IMR-90 (cell line): ENCODE measurements at regions not wholly inside any gene's neighbourhood (a gene's known extent, or its start where the extent isn't known, plus 50 kb on each side); places are given as distances from the start of the nearest gene placed in this dataset.

Experiments used
- ATAC-seq: fragments of 200-7000 bp; cut with Tn5 transposase; 2 replicates; pipeline ENCODE4 v1.9.1; 2020; ENCODE audit warnings: low read depth, mild to moderate bottlenecking, moderate library complexity
- BruUV-seq: library from RNA; stranded (reverse); fragments of 400-500 nt; replicated peaks from 2 replicates; lab custom pipeline; 2021; lab: Mats Ljungman, UMichigan
- CTCF ChIA-PET: fragments of 300-600 bp; formaldehyde crosslinking; extraction: SDS; loops from one replicate; lab custom pipeline; 2021; ENCODE audit warnings: antibody characterized with exemption; lab: Yijun Ruan, JAX
- POLR2A ChIA-PET: fragments of 300-600 bp; sonication (Branson Sonifier 250); formaldehyde crosslinking; loops from one replicate; lab custom pipeline; 2022; ENCODE audit warnings: antibody characterized with exemption; ENCODE audit not compliant: unreplicated experiment; lab: Charles Lee
- DNase-seq: peaks from one replicate; pipeline ENCODE4 v3.0.0; 2013
- H2AFZ ChIP-seq: replicated peaks from 2 replicates; pipeline ENCODE3; 2013; ENCODE audit warnings: low read length, mild to moderate bottlenecking; ENCODE audit not compliant: poor library complexity
- H2AK5ac ChIP-seq: 2 replicates; pipeline ENCODE4 v1.6.1; 2013; ENCODE audit warnings: low read depth, low read length, inconsistent platforms
- H2AK9ac ChIP-seq: replicated peaks from 2 replicates; pipeline ENCODE3; 2013; ENCODE audit warnings: mild to moderate bottlenecking, low read depth, low read length, moderate library complexity; ENCODE audit not compliant: poor library complexity
- H2BK120ac ChIP-seq: 2 replicates; pipeline ENCODE4 v1.6.1; 2013; ENCODE audit warnings: low read depth, low read length, inconsistent platforms
- H2BK15ac ChIP-seq: 3 replicates; pipeline ENCODE4 v1.6.1; 2013; ENCODE audit warnings: low read depth, low read length, inconsistent platforms
- H2BK20ac ChIP-seq: 2 replicates; pipeline ENCODE4 v1.6.1; 2013; ENCODE audit warnings: low read depth, mild to moderate bottlenecking, inconsistent platforms, low read length, moderate library complexity
- H2BK5ac ChIP-seq: 2 replicates; pipeline ENCODE4 v1.6.1; 2013; ENCODE audit warnings: mild to moderate bottlenecking, low read depth, low read length, inconsistent platforms; ENCODE audit not compliant: poor library complexity, severe bottlenecking
- H3K14ac ChIP-seq: replicated peaks from 2 replicates; pipeline ENCODE4 v1.6.1; 2013; ENCODE audit warnings: low read depth, low read length, inconsistent platforms
- H3K18ac ChIP-seq: 2 replicates; pipeline ENCODE4 v1.6.1; 2013; ENCODE audit warnings: low read depth, low read length, control low read depth
- H3K23ac ChIP-seq: 2 replicates; pipeline ENCODE4 v1.6.1; 2013; ENCODE audit warnings: low read depth, low read length, inconsistent platforms
- H3K27ac ChIP-seq: 2 replicates; pipeline ENCODE4 v1.5.1; 2013; ENCODE audit warnings: mild to moderate bottlenecking, control low read depth, low read length; ENCODE audit not compliant: insufficient read depth
- H3K27me3 ChIP-seq: 2 replicates; pipeline ENCODE4 v1.6.1; 2013; ENCODE audit warnings: low read length; ENCODE audit not compliant: control insufficient read depth, insufficient read depth
- H3K36me3 ChIP-seq: 2 replicates; pipeline ENCODE4 v1.6.1; 2013; ENCODE audit warnings: low read length, mixed read lengths; ENCODE audit not compliant: control insufficient read depth, insufficient read depth
- H3K4ac ChIP-seq: 2 replicates; pipeline ENCODE4 v1.6.1; 2013; ENCODE audit warnings: low read depth, low read length, inconsistent platforms
- H3K4me1 ChIP-seq: 2 replicates; pipeline ENCODE4 v1.6.1; 2013; ENCODE audit warnings: low read length, mixed read lengths; ENCODE audit not compliant: control insufficient read depth, insufficient read depth
- H3K4me2 ChIP-seq: 2 replicates; pipeline ENCODE4 v1.6.1; 2013; ENCODE audit warnings: low read depth, mild to moderate bottlenecking, control low read depth, low read length, moderate library complexity
- H3K4me3 ChIP-seq: 2 replicates; pipeline ENCODE4 v1.5.1; 2013; ENCODE audit warnings: low read depth, mild to moderate bottlenecking, control low read depth, low read length, moderate library complexity; ENCODE audit not compliant: insufficient read depth
- H3K56ac ChIP-seq: 2 replicates; pipeline ENCODE4 v1.6.1; 2013; ENCODE audit warnings: low read length, inconsistent platforms; ENCODE audit not compliant: insufficient read depth; ENCODE audit errors: extremely low read depth
- H3K79me1 ChIP-seq, 2 experiments: 2 replicates each; pipeline ENCODE4 v1.6.1; 2013; ENCODE audit warnings: low read length in 2 of 2, inconsistent platforms in 1 of 2, low read depth in 1 of 2
- H3K9ac ChIP-seq: 2 replicates; pipeline ENCODE4 v1.6.1; 2013; ENCODE audit warnings: low read depth, low read length, control low read depth
- H3K9me1 ChIP-seq: 2 replicates; pipeline ENCODE4 v1.6.1; 2013; ENCODE audit warnings: low read length, inconsistent platforms; ENCODE audit not compliant: insufficient read depth
- H3K9me3 ChIP-seq: 2 replicates; pipeline ENCODE4 v1.6.1; 2013; ENCODE audit warnings: low read length; ENCODE audit not compliant: control insufficient read depth, insufficient read depth
- H4K20me1 ChIP-seq: 2 replicates; pipeline ENCODE4 v1.6.1; 2013; ENCODE audit warnings: low read length, inconsistent platforms; ENCODE audit not compliant: insufficient read depth
- H4K5ac ChIP-seq: 2 replicates; pipeline ENCODE4 v1.6.1; 2013; ENCODE audit warnings: mild to moderate bottlenecking, low read depth, low read length, control low read depth
- H4K8ac ChIP-seq, 2 experiments: 2 replicates each; pipeline ENCODE4 v1.6.1; 2013; ENCODE audit warnings: low read depth in 2 of 2, low read length in 2 of 2, control low read depth in 1 of 2, inconsistent platforms in 1 of 2
- H4K91ac ChIP-seq: 2 replicates; pipeline ENCODE4 v1.6.1; 2013; ENCODE audit warnings: low read depth, low read length, inconsistent platforms; ENCODE audit not compliant: insufficient read depth
- BHLHE40 ChIP-seq: fragments of 150-350 bp; IDR thresholded peaks from 2 replicates; pipeline ENCODE4 v1.6.1; 2016; ENCODE audit warnings: mild to moderate bottlenecking, low read depth, low read length
- CEBPB ChIP-seq: IDR thresholded peaks from 2 replicates; pipeline ENCODE4 v1.6.1; 2012; ENCODE audit warnings: low read depth, low read length, improper control_type of control experiment
- CHD1 ChIP-seq: IDR thresholded peaks from 2 replicates; pipeline ENCODE4 v1.6.1; 2012; ENCODE audit warnings: low read depth, low read length, improper control_type of control experiment
- CTCF ChIP-seq: conservative IDR thresholded peaks from 2 replicates; pipeline ENCODE4 v1.5.1; 2012; ENCODE audit warnings: mild to moderate bottlenecking, low read depth, low read length, improper control_type of control experiment
- FOS ChIP-seq: fragments of 150-350 bp; IDR thresholded peaks from 2 replicates; pipeline ENCODE4 v1.6.1; 2016; ENCODE audit warnings: low read depth, low read length
- MAFK ChIP-seq: IDR thresholded peaks from 2 replicates; pipeline ENCODE4 v1.6.1; 2012; ENCODE audit warnings: low read depth, low read length, improper control_type of control experiment
- MAZ ChIP-seq: IDR thresholded peaks from 2 replicates; pipeline ENCODE4 v1.6.1; 2012; ENCODE audit warnings: low read depth, mild to moderate bottlenecking, low read length, improper control_type of control experiment, moderate library complexity, borderline replicate concordance
- MXI1 ChIP-seq: IDR thresholded peaks from 2 replicates; pipeline ENCODE4 v1.6.1; 2012; ENCODE audit warnings: low read depth, mild to moderate bottlenecking, low read length, moderate library complexity, borderline replicate concordance
- NFE2L2 ChIP-seq: fragments of 150-350 bp; IDR thresholded peaks from 2 replicates; pipeline ENCODE4 v1.6.1; 2016; ENCODE audit warnings: low read depth, mild to moderate bottlenecking, low read length
- POLR2A ChIP-seq: IDR thresholded peaks from 2 replicates; pipeline ENCODE4 v1.6.1; 2012; ENCODE audit warnings: mild to moderate bottlenecking, low read depth, low read length
- RAD21 ChIP-seq: IDR thresholded peaks from 2 replicates; pipeline ENCODE4 v1.6.1; 2012; ENCODE audit warnings: low read length, improper control_type of control experiment
- RCOR1 ChIP-seq: IDR thresholded peaks from 2 replicates; pipeline ENCODE4 v1.6.1; 2012; ENCODE audit warnings: mild to moderate bottlenecking, low read length, improper control_type of control experiment; ENCODE audit not compliant: insufficient replicate concordance
- RFX5 ChIP-seq: IDR thresholded peaks from 2 replicates; pipeline ENCODE4 v1.8.0; 2012; ENCODE audit warnings: low read depth, mild to moderate bottlenecking, low read length, moderate library complexity
- SMC3 ChIP-seq: fragments of 150-350 bp; IDR thresholded peaks from 2 replicates; pipeline ENCODE4 v1.6.1; 2016; ENCODE audit warnings: low read depth, mild to moderate bottlenecking, antibody characterized with exemption, low read length, moderate library complexity
- WGBS, 2 experiments: methylation state at CpG; one replicate each; pipeline versions ENCODE4 v1.1.5 to v1.1.7; 2013; ENCODE audit warnings: missing lambda C conversion rate in 2 of 2; ENCODE audit not compliant: insufficient read length in 1 of 2; ENCODE audit errors: extremely low coverage in 2 of 2; 5-methylcytosine and 5-hydroxymethylcytosine counted together
- dilution Hi-C: fragments of 300-500 bp; cut with HindIII; formaldehyde crosslinking; loops from one replicate; pipeline ENCODE4 v1.14.3; 2018; ENCODE audit warnings: low sequenced_read_pairs; ENCODE audit not compliant: unreplicated experiment
- in situ Hi-C: fragments of 300-500 bp; cut with MboI; formaldehyde crosslinking; loops from 3 replicates; pipeline ENCODE4 v1.14.3; 2019; ENCODE audit warnings: low sequenced_read_pairs, inconsistent platforms, mixed read lengths
- intact Hi-C: fragments of 100-400 bp; cut with micrococcal nuclease; formaldehyde crosslinking; loops from 2 replicates; pipeline ENCODE4 v1.10.0; 2022
- TF ChIP-seq, protein P1 (sequence below): fragments of 150-350 bp; IDR thresholded peaks from 2 replicates; pipeline ENCODE4 v1.6.1; 2017; ENCODE audit warnings: mild to moderate bottlenecking, antibody characterized with exemption, low read length, low read depth
- TF ChIP-seq, protein P2 (sequence below): fragments of 150-350 bp; IDR thresholded peaks from 2 replicates; pipeline ENCODE4 v1.6.1; 2016; ENCODE audit warnings: low read depth, mild to moderate bottlenecking, low read length, moderate library complexity, borderline replicate concordance

DNA sequence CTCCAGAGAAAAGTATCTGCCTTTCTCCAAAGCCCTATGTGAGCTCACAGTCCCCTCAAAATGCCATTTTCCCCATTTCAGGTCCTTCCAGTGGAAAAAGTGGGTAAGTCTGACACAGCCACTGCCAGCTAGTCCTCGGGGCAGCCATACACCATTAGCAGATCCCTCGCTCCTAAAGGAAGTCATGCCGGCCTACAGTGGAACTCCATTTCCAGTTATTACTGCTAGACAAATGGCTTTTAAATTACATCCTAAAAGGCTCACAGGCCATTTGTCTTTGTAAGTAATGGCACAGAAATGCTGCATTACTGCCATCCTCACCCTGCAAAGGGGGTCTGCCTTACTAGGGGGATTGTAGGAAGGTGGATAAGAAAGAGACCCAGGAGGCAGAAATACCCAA is 259.4 kb upstream of the SIX2 start:
- WGBS, 2 experiments, result no CpG with 5 or more reads among the region's 3 CpGs
- Histone ChIP-seq H3K4me3 (no peak overlapping the region), H2BK15ac (no peak overlapping the region), H4K20me1 (no peaks in the 10 kb centered on the region), H3K9ac (no peak overlapping the region), H4K8ac (no peak overlapping the region), H2AK9ac (no peak overlapping the region), H3K9me1 (no peaks in the 10 kb centered on the region), H3K27me3 (peaks cover 38% of the 10 kb centered on the region), H4K5ac (no peak overlapping the region), H4K91ac (no peak overlapping the region), H3K27ac (no peak overlapping the region), H2BK120ac (no peak overlapping the region), H3K56ac (no peak overlapping the region), H3K4ac (no peak overlapping the region), H3K4me2 (no peak overlapping the region), H3K23ac (no peak overlapping the region), H2BK5ac (no peak overlapping the region), H3K4me1 (peaks cover 3% of the 10 kb centered on the region; the same call in 1 of the 2 replicates), H3K18ac (no peak overlapping the region), H3K14ac (no peak overlapping the region), H2AK5ac (no peak overlapping the region), H2AFZ (no peak overlapping the region), H3K9me3 (no peaks in the 10 kb centered on the region; the same call in 1 of the 2 replicates), H2BK20ac (no peak overlapping the region), H3K36me3 (no peaks in the 10 kb centered on the region), H3K79me1 (no peaks in the 10 kb centered on the region)
- ATAC-seq, result no peak
- dilution Hi-C loops (no loop called here), intact Hi-C loops (no loop called here), in situ Hi-C loops (no loop called here)
- TF ChIP-seq, protein P1, sequence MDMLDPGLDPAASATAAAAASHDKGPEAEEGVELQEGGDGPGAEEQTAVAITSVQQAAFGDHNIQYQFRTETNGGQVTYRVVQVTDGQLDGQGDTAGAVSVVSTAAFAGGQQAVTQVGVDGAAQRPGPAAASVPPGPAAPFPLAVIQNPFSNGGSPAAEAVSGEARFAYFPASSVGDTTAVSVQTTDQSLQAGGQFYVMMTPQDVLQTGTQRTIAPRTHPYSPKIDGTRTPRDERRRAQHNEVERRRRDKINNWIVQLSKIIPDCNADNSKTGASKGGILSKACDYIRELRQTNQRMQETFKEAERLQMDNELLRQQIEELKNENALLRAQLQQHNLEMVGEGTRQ, result no peak
- TF ChIP-seq CTCF (no peak), CHD1 (no peak), RFX5 (no peak), CEBPB (no peak), NFE2L2 (no peak), MXI1 (no peak), MAZ (no peak), RAD21 (no peak), BHLHE40 (no peak), SMC3 (no peak), MAFK (no peak), POLR2A (no peak), RCOR1 (no peak), FOS (no peak)
- TF ChIP-seq, protein P2, sequence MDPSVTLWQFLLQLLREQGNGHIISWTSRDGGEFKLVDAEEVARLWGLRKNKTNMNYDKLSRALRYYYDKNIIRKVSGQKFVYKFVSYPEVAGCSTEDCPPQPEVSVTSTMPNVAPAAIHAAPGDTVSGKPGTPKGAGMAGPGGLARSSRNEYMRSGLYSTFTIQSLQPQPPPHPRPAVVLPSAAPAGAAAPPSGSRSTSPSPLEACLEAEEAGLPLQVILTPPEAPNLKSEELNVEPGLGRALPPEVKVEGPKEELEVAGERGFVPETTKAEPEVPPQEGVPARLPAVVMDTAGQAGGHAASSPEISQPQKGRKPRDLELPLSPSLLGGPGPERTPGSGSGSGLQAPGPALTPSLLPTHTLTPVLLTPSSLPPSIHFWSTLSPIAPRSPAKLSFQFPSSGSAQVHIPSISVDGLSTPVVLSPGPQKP, result no peak
- POLR2A ChIA-PET, result no interaction called here
- DNase-seq, result no peak
- CTCF ChIA-PET, result no interaction called here
- BruUV-seq, result no TSS peak
